Ectodermal cell (in vitro differentiated cells): ENCODE measurements at regions not wholly inside any gene's neighbourhood (a gene's known extent, or its start where the extent isn't known, plus 50 kb on each side); places are given as distances from the start of the nearest gene placed in this dataset.

Experiments used
- H3K27ac ChIP-seq: 2 replicates; pipeline ENCODE4 v1.7.0; 2013; ENCODE audit warnings: mild to moderate bottlenecking, low read depth, low read length; ENCODE audit not compliant: insufficient read depth, poor library complexity, severe bottlenecking
- H3K27me3 ChIP-seq: 2 replicates; pipeline ENCODE4 v1.7.0; 2013; ENCODE audit warnings: mild to moderate bottlenecking, low read length; ENCODE audit not compliant: insufficient read depth, control insufficient read depth, poor library complexity, severe bottlenecking
- H3K36me3 ChIP-seq: one replicate; pipeline ENCODE4 v1.7.0; 2013; ENCODE audit warnings: low read length; ENCODE audit not compliant: control insufficient read depth, insufficient read depth
- H3K4me1 ChIP-seq: one replicate; pipeline ENCODE4 v1.7.0; 2013; ENCODE audit warnings: low read length; ENCODE audit not compliant: control insufficient read depth, insufficient read depth
- H3K4me3 ChIP-seq: 2 replicates; pipeline ENCODE4 v1.7.0; 2013; ENCODE audit warnings: low read depth, low read length, control low read depth; ENCODE audit not compliant: insufficient read depth
- H3K9me3 ChIP-seq: 2 replicates; pipeline ENCODE4 v1.7.0; 2013; ENCODE audit warnings: mild to moderate bottlenecking, low read length, moderate library complexity; ENCODE audit not compliant: control insufficient read depth
- WGBS, 2 experiments: methylation state at CpG; one replicate each; pipeline ENCODE4 v1.1.7; 2013; ENCODE audit warnings: missing lambda C conversion rate in 2 of 2; 5-methylcytosine and 5-hydroxymethylcytosine counted together

DNA sequence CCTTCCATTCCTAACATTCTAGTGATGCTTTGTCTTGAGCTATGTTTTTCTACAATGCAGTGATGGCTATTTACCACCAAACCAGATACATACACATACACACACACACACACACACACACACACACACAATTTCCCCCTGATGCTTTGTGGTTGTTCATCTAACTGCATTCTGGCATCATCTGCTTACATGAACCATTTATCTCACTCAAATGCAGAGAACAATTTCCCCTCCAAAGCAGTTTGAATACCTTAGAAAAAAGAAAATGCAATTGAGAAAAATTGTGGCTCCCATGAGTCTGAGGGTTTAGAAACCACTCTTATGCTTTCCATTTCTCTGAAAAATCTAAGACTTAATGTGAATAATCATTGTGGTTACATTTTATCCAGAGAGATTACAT is 1024.8 kb downstream of the TLE4 start:
- Histone ChIP-seq H3K9me3 (peaks cover 3% of the 10 kb centered on the region), H3K27me3 (no peaks in the 10 kb centered on the region), H3K4me3 (no peak overlapping the region), H3K4me1 (no peaks in the 10 kb centered on the region), H3K27ac (no peak overlapping the region), H3K36me3 (no peaks in the 10 kb centered on the region)

DNA sequence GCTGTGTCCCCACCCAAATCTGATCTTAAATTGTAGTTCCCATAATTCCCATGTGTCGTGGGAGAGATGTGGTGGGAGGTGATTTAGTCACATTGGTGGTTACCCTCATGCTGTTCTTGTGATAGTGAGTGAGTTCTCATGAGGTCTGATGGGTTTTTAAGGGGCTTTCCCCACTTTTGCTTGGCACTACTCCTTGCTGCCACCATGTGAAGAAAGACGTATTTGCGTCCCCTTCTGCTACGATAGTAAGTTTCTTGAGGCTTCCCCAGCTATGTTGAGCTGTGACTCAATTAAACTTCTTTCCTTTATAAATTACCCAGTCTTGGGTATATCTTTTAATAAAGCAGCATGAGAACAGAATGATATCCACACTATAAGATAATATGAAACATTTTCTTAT is 1023.4 kb downstream of the TLE4 start:
- Histone ChIP-seq H3K36me3 (no peaks in the 10 kb centered on the region), H3K4me3 (no peak overlapping the region), H3K4me1 (no peaks in the 10 kb centered on the region), H3K27me3 (no peaks in the 10 kb centered on the region), H3K9me3 (peaks cover 3% of the 10 kb centered on the region), H3K27ac (no peak overlapping the region)
- 89 to 90% methylated on average over 4 of the region's 4 CpGs for WGBS, 2 experiments

DNA sequence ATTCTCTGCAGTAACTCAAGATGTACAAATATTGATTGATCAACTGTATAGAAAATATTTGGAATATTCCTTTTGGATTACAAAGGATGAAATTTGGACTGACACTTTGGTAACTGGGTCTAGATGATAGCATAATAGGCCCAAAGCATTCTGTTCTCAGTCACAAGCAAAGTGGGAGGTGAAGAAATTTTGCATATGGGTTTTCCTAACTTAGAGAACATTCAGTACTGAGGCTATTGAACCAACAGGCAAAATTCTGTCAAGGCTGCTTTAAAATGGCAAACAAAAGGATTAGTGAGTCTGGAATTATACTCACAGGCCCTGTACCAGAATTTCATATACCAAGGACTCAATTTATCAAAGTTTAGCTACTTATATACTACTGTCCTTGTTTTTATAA is 1020.6 kb downstream of the TLE4 start:
- H3K9me3 ChIP-seq = peaks cover 3% of the 10 kb centered on the region
- no peak overlapping the region for H3K27ac ChIP-seq
- H3K36me3 ChIP-seq = no peaks in the 10 kb centered on the region
- H3K4me1 ChIP-seq = no peaks in the 10 kb centered on the region
- no peak overlapping the region for H3K4me3 ChIP-seq
- no peaks in the 10 kb centered on the region for H3K27me3 ChIP-seq

DNA sequence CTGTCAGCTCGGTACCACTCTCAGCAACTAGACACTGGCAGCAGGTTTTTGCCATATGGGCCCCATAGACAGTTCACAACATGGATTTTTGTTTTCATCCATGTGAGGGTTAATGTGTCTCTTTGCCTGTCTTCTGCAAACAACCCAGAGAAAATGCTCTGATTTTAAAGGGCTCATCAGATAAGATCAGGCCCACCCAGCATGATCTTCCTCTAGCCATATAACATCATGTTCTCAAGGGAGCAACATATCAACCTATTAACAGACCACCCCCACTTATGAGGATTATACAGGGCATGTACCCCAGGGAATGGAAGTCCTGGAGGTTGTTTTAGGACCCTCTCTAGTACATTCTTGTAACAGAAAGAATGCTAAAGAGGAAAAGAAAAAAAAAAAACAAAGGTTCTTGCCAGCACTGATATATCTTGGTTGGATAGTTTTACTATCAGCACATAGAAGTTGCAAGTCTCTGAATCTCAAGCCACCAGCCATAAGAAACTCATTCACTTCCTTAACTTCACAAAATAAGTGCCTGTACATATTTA is 1015.1 kb downstream of the TLE4 start:
- Histone ChIP-seq H3K36me3 (no peaks in the 10 kb centered on the region), H3K27ac (no peak overlapping the region), H3K9me3 (no peaks in the 10 kb centered on the region), H3K27me3 (no peaks in the 10 kb centered on the region), H3K4me3 (no peak overlapping the region), H3K4me1 (no peaks in the 10 kb centered on the region)
- 89 to 91% methylated on average over 1 of the region's 1 CpG for WGBS, 2 experiments

DNA sequence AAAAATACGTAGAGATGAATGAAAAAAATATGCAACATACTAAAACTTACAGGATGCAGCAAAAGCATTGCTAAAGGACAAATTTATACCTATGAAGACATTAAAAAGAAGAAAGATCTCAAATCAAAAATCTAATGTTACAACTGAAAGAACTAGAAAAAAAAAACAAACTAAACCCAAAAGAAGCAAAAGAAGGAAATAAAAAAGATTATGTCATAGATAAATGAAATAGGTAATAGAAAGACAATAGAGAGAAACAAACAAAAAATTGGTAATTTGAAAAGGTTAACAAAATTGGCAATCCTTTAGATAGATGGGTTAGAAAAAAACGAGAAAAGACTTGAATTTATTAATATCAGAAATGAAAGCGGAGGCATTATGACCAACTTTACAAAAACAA is 1000.2 kb downstream of the TLE4 start:
- H3K36me3 ChIP-seq = no peaks in the 10 kb centered on the region
- 96 to 100% methylated on average over 1 to 3 of the region's 3 CpGs for WGBS, 2 experiments
- no peak overlapping the region for H3K27ac ChIP-seq
- H3K27me3 ChIP-seq = no peaks in the 10 kb centered on the region
- no peak overlapping the region for H3K4me3 ChIP-seq
- no peaks in the 10 kb centered on the region for H3K4me1 ChIP-seq
- H3K9me3 ChIP-seq = no peaks in the 10 kb centered on the region

DNA sequence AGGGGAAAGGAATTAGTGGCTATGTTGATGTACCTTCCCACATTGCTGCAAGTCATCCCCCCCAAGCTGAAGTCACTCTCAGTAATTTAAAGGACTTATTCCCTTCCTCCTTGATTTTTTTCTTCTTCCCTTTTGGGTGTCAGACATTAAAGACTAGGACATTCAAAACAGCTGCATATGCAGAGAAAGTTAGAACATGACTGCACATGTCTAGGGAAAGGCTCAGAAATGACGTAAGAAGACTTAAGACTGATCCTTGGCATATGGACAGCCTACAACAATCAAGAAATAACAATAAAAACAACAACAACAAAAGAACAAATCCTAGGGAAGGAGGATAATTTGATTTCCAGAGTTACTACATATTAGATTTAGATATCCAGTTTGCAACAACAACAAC is 997.5 kb downstream of the TLE4 start:
- 89 to 93% methylated on average over 1 of the region's 1 CpG for WGBS, 2 experiments
- Histone ChIP-seq H3K4me1 (no peaks in the 10 kb centered on the region), H3K9me3 (no peaks in the 10 kb centered on the region), H3K36me3 (no peaks in the 10 kb centered on the region), H3K4me3 (no peak overlapping the region), H3K27me3 (no peaks in the 10 kb centered on the region), H3K27ac (no peak overlapping the region)

DNA sequence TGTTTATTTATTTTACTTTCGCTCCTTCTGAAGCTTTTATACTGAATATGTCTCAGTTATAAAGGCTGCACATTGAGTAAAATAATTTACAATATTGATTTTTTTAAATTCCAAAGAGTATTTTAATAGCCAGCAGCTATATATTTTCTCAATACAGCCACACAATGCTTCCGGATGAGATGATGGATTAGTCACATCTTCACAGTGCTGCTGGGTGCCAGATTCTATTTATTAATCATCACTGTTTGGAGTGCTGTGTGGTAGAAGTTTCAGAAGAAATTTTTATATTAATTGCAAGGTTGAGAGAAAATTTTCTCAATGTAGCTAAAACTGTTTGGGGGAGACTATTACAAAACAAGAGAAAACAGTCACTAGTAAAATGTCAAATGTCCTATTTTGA is 989.8 kb downstream of the TLE4 start:
- H3K9me3 ChIP-seq = no peaks in the 10 kb centered on the region
- 92% methylated on average over 1 of the region's 2 CpGs; no CpG with 5 or more reads in 1 of the 2 experiments for WGBS, 2 experiments
- H3K27me3 ChIP-seq = no peaks in the 10 kb centered on the region
- H3K4me3 ChIP-seq = no peak overlapping the region
- no peak overlapping the region for H3K27ac ChIP-seq
- H3K36me3 ChIP-seq = no peaks in the 10 kb centered on the region
- H3K4me1 ChIP-seq = no peaks in the 10 kb centered on the region

DNA sequence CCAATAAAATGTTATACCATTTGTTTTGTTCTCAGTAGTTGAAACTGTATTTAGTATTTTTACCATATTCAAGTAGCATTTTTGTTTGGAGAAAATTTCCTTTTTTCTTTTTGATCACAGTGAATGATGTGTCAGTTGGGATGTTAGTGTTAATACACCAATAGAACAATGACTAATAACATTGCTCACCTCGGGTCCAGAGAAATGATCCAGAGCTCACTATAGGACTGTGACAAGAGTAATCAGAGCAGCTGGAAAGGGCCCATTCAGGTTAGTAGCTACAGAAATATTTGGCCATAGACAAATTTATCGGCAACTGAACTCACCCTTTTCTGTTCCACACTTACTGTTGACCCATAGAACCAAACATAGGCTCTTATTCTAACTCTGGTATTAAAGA is 989.2 kb downstream of the TLE4 start:
- Histone ChIP-seq H3K9me3 (no peaks in the 10 kb centered on the region), H3K36me3 (no peaks in the 10 kb centered on the region), H3K4me3 (no peak overlapping the region), H3K27me3 (no peaks in the 10 kb centered on the region), H3K27ac (no peak overlapping the region), H3K4me1 (no peaks in the 10 kb centered on the region)
- WGBS, 2 experiments = 85 to 97% methylated on average over 2 of the region's 2 CpGs

DNA sequence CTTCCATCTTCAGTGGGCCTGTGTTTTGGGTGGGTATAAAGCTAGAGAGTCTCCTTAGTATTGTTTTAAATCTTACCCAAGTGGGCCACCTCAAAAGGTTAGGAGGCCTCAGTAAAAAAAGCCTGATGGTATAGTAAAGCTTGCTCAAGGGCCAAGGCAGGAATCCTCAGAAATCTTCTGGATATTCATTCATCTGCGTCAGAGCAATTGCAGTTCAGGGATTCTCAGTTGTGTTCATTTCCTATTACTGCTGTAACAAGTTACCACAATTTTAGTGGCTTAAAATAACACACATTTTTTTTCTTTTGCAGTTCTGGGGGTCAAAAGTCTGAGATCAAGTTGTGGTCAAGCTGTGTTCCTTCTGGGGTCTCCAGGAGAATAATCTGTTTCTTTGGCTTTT is 985.5 kb downstream of the TLE4 start:
- no peaks in the 10 kb centered on the region for H3K4me1 ChIP-seq
- H3K4me3 ChIP-seq = no peak overlapping the region
- no peak overlapping the region for H3K27ac ChIP-seq
- WGBS, 2 experiments = 95 to 100% methylated on average over 1 of the region's 1 CpG
- no peaks in the 10 kb centered on the region for H3K36me3 ChIP-seq
- H3K9me3 ChIP-seq = no peaks in the 10 kb centered on the region
- no peaks in the 10 kb centered on the region for H3K27me3 ChIP-seq

DNA sequence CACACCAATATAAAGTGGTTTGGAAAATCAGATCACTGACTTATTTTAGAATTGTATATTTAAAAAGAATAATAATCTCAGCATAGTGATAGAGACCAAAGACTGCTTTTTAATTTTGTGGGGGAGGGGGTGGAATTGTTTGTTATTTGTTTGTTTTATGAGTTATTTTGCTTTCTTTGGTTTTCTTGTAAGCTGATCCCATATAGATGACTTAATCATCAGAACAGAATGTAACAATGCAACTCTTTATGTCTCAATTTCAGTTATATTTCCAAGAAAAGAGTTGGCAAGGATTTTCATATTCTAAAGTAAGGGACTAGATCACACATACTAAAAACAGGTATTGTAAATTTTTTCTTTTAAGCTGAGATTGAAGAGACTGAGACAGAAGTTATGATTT is 984.9 kb downstream of the TLE4 start:
- Histone ChIP-seq H3K27me3 (no peaks in the 10 kb centered on the region), H3K36me3 (no peaks in the 10 kb centered on the region), H3K4me1 (no peaks in the 10 kb centered on the region), H3K27ac (no peak overlapping the region), H3K9me3 (no peaks in the 10 kb centered on the region), H3K4me3 (no peak overlapping the region)

DNA sequence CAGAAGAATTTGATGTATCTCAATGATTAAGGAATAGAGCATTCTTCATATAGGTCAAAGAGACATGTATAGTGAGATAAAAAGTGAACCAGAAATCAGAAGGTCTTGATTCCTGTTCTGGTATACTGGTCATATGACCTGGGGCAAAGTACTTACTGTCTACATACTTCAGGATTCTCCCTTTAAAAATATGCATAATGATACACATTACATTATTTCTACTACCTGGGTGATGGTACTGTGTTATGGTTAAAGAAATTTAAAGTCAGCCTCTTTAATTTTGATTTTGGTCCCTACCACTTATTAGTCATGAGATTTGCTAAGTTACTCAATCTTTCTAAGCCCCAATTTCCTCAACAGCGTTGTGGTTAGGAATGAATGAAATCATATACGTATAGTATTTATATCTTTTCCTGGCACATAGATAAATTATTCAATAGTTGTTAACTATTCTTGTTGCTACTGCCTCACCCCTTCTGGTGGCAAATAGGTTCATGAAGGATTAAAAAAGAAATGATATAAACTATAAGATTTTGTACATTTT is 984.1 kb downstream of the TLE4 start:
- no CpG with 5 or more reads among the region's 2 CpGs for WGBS, 2 experiments
- Histone ChIP-seq H3K27me3 (no peaks in the 10 kb centered on the region), H3K36me3 (no peaks in the 10 kb centered on the region), H3K9me3 (no peaks in the 10 kb centered on the region), H3K4me3 (no peak overlapping the region), H3K4me1 (no peaks in the 10 kb centered on the region), H3K27ac (no peak overlapping the region)
